GM21367 (cell line): ENCODE measurements at regions not wholly inside any gene's neighbourhood (a gene's known extent, or its start where the extent isn't known, plus 50 kb on each side); places are given as distances from the start of the nearest gene placed in this dataset.

ENCODE experiments used
- ATAC-seq: cut with Tn5 transposase; IDR thresholded peaks from one replicate; pipeline ENCODE4 v1.9.1; 2021; ENCODE audit not compliant: unreplicated experiment

- no peak for ATAC-seq
Measured at GRCh38 chr13:30128095-30128494, 179.3 kb downstream of the KATNAL1 start.

- no peak for ATAC-seq
Measured at GRCh38 chr13:30126903-30127428, 180.4 kb downstream of the KATNAL1 start.

GRCh38 chr13:30125422-30126073, 181.8 kb downstream of the KATNAL1 start:
- ATAC-seq, result no peak

DNA sequence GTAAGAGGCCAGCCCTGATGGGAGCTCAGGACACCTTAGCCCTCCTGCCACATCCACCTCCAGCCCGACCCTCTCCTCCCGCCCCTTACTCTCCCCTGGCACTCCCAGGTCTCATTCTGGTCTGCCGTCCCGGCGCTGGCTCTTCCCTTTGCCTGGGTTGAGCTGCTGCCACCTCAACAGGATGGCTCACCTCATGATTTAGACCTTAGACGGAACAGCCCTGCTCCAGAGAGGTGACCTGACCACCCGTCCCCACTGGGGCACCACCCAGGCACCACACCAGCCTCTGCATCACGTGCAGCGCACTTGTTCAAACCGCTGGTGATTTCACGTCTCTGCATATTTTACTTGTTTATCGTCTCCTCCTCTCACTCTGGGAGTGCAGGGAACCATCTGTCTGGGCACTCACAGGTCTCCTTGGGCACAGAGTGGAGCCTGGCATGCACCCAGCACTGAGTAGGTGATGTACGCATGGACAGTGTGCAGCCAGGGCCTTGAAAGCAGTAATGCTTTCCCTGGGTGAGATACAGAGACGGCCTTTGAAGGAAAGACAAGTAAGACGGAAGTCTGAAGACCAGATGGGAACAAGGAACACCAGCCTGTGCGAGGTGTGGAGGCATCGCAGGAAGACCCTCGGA, 183.1 kb downstream of the KATNAL1 start:
- no peak for ATAC-seq

- no peak for ATAC-seq
Measured at GRCh38 chr13:30123575-30123974, 183.8 kb downstream of the KATNAL1 start.

GRCh38 chr13:30121666-30122065, 185.7 kb downstream of the KATNAL1 start:
- ATAC-seq, result no peak

- ATAC-seq, result no peak
Measured at GRCh38 chr13:30121244-30121643, 186.1 kb downstream of the KATNAL1 start.

GRCh38 chr13:30120133-30120822, 187.1 kb downstream of the KATNAL1 start:
- no peak for ATAC-seq

DNA sequence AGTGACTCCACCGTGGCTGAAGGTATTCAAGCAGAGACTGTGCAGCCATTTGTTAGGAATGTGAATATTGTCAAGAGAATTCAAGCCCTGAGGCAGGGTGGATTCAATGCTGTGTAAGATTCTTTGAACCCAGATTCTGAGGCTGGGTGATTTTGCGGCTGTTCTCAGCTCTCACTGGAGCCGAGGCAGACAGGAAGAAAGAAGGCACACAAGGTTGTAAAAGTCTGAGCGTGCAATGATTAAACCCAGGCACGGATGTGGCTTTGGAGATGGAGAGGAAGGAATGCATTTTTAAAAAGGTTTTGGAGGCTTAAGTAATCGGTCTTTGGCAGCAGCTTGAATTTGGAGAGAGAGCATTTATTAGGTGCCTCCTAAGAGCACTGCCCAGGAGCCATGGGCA, 187.9 kb downstream of the KATNAL1 start:
- ATAC-seq, result no peak

DNA sequence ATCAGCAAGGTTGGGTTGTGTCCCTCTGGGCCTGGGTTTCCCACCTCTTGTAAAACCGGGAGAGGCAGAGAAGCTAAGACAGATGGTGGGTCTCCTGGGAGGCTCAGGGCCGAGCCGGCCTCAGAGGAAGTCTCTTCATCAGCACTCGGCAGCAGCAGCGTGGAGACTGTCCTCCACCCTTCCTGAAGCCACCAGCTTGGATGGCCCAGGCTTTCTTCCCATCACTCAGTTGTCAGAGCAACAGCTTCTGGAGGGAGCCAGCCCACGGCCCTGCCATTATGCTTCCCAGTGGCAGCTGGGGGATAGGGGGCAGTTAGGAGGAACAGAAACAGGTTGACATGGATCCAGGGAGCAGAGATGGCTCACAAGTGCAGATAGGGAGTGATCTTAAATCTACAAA, 191.0 kb downstream of the KATNAL1 start:
- ATAC-seq, result no peak

DNA sequence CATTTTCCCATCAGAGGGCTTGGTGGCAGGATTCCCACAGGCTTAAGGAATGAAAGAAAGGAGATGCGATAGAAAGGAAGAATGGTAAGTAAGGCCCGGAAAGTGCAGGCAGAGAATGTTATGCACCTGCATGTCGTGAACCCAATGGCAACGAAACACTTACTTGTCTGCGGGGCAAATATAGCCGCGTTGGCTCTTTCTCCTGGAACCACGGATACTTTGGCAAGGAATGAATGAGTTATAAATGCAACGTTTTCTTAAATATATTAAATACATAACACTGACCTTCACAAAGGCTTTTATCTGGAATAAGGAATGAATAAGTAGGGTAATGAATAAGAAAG, 192.1 kb downstream of the KATNAL1 start:
- no peak for ATAC-seq

DNA sequence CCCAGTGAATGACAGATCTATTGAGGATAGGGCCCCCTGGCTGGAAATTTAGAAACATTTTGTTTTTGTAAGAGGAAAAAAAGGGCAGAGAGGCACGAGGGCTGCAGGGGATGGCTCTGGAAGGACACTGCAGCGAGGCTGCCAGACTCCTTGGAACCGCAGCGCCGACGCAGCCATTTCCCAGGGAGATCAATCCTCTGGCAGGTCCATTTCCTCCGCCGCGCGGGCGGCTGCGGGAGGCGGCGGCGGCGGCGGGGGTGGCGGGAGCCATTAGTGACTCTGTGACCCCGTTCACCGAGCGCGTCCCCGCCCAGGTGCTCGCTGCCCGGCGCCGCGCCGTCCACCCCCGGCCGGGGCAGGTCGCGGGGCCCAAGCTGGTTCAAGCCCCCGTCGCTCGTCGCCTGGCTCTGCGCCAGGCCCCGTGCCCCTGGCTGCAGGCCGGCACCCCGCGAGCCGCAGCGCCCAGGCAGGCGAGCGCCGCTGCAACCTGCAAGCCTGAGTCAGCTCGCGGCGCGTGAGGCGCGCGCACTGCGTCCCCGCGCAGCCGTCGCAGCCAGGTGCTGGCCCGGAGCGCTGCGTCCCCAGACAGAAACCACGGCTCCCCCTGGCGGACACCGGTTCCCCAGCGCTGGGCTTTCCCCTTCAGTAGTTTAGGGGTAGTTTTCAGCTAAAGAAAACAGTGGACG, 192.6 kb downstream of the KATNAL1 start:
- peak; percentile 72 for ATAC-seq

GRCh38 chr13:30113983-30114570, 193.3 kb downstream of the KATNAL1 start:
- ATAC-seq, result no peak

GRCh38 chr13:30113551-30113950, 193.8 kb downstream of the KATNAL1 start:
- ATAC-seq, result no peak

DNA sequence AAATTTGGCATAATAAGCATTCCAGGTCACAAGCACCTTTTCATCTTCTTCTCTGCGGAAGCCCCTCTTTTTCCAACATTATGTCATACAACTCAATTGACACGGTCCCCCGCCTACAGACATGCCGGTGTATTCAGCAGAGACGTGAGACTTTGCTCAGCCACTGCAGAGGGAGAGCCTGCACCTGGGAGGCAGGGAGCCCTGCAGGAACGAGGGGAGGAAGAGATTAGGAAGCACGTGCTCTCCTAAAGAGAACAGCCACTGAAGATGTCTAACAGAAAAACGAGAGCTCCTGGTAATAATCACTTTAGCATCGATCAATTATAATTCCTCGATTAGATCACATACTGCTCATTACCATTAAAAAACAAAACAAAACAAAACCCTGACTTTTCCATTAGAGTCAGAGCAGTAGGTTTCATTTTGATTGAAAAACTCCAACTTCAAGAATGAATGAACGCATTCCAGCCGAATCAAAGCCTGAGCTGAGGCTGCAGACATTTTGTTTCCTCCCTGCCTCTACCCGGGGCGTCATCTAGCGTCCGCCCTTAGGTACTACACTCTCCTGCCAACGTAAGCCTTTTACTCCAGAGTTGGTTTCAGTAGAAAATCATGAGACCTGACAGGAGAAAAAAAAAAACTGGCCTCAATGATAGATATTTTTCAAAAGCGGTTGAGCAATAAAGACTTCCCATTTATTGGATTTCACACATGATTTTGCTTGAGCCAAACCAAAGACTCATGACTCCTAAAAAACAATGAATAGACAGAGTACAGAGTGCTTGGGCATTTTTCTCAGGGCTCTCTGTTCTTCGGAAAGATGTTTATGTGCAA, 194.5 kb downstream of the KATNAL1 start:
- ATAC-seq, result peak; percentile 42

DNA sequence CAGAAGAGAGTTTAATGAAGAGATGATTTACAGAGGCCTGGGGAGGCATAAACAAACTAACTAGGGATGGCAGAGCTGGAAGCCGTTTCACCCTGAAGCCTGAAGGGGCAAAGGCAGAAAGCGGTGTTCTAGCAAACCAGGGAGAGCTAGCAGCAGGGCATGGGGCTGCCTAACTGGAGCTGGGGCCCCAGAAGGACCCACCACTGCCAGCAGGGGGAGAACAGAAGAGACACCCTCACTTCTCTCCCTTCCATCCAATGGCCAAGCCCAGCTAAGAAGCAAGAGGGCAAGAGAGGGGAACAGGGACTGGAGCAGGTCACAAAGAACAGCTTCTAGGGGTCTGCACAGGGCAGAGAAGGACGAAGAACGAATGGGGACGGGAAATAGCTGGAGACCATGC, 195.5 kb downstream of the KATNAL1 start:
- no peak for ATAC-seq

DNA sequence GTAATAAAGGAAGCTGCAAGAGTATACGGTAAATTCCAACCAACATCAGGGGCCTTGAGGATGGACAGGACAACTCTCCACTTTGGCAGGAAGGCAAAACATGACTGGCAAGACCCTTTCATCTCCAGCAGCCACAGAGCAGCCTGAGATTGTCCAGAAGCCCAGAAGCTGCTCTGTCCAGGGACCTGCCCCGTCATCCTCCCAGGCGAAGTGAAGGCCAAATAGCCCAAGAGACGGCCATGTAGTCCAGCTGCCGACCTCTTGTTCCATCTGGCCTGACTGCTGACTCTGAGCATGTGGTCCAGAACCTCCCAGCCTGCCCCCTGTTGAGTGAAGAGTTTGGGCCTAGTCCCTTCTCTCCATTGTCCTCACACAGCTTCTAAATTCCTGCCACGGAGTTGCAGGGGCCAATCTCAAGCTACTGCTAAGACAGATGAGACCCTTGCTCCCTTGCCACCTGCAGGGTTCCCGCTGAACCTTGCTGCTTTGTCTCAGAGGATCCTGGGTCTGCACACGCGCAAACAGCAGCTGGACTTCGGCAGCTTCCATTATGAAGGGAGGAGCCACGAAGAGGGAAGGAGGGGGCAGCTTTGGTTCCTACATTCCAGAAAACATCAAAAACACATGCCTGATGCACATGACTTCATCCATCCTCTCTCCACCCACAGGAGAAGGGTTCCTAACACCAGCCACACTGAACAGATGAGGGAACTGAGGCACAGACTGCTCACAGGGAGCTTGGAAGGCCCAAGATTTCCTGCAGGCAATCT, 196.9 kb downstream of the KATNAL1 start:
- ATAC-seq, result no peak

DNA sequence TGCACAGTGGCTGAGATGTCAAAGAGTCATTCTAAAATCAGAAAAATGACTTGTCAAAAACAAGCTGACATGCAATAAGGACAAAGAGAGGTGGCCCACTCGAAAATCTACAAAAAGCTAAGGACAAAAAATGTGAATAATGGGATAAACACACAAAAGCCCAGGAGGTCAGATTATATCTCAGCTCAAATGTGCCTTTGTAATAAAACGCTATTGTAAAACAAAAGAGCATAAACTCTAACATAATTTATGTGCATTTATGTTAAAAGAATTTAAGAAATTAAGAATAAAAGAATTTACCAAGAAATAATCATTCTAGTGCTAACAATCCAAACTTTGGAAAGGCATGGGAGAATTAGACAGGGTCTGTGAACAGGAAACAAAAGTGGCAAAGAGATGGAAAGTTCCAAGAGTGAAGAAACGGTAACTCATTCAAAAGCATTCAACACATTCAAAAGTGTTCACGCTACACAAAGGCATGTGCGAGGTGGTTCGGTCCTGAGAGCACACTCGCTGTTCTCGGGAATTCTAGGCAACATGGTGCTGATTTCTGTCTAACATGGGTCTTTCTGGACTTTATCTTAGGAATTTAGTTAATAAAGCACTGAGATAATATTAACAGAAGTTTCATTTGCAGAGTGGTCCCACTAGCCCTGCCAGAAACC, 197.7 kb downstream of the KATNAL1 start:
- ATAC-seq, result no peak

DNA sequence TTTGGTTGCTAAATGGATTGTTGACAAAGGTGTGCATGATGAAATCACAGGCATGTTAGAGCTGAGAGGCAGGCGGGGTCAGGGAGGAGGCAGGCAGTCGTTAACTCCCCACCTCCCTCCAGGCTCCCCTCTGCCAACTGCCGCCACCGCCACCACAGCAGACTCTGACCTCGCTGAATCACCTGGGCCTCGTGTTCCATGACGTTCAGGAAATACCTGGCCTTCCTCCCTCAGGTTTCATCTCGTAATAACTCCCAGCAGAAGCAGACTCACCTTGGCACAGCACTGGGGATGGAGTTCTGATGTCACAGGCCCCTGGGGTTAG, 198.5 kb downstream of the KATNAL1 start:
- no peak for ATAC-seq
